PC-9 (cell line): ENCODE measurements at regions not wholly inside any gene's neighbourhood (a gene's known extent, or its start where the extent isn't known, plus 50 kb on each side); places are given as distances from the start of the nearest gene placed in this dataset.

Experiments
- BruUV-seq: library from RNA; stranded (reverse); fragments of 400-500 nt; replicated peaks from 2 replicates; lab custom pipeline; 2021; lab: Mats Ljungman, UMichigan
- CTCF ChIA-PET: fragments of 300-600 bp; sonication (Branson Sonifier 250); formaldehyde crosslinking; loops from one replicate; lab custom pipeline; 2022; ENCODE audit warnings: antibody characterized with exemption; lab: Charles Lee
- POLR2A ChIA-PET: fragments of 300-600 bp; sonication (Branson Sonifier 250); formaldehyde crosslinking; loops from one replicate; lab custom pipeline; 2022; ENCODE audit warnings: antibody characterized with exemption; ENCODE audit not compliant: unreplicated experiment; lab: Charles Lee
- DNase-seq, 2 experiments: peaks; one replicate each; pipeline versions ENCODE4 v3.0.0 to v3.0.0-alpha.2; 2015 to 2022; ENCODE audit warnings: mixed read lengths in 1 of 2
- H2AFZ ChIP-seq: fragments of 200-600 bp; sonication (generic); 2 replicates; pipeline ENCODE4 v1.8.1; 2017; ENCODE audit warnings: antibody characterized with exemption
- H3F3A ChIP-seq: fragments of 200-600 bp; sonication (generic); 2 replicates; pipeline ENCODE4 v1.8.1; 2017; ENCODE audit warnings: antibody characterized with exemption, mild to moderate bottlenecking, low read depth; ENCODE audit not compliant: insufficient read depth
- H3K27ac ChIP-seq: fragments of 200-600 bp; sonication (generic); 2 replicates; pipeline ENCODE4 v1.6.1; 2016; ENCODE audit warnings: mixed run types
- H3K27me3 ChIP-seq: fragments of 200-600 bp; sonication (generic); 2 replicates; pipeline ENCODE4 v1.6.1; 2016; ENCODE audit warnings: low read depth, mixed run types; ENCODE audit not compliant: insufficient read depth
- H3K36me3 ChIP-seq: fragments of 200-600 bp; sonication (generic); 2 replicates; pipeline ENCODE4 v1.6.1; 2016; ENCODE audit warnings: low read depth, mixed run types
- H3K4me1 ChIP-seq: fragments of 200-600 bp; sonication (generic); replicated peaks from 2 replicates; pipeline ENCODE4 v1.6.1; 2016; ENCODE audit warnings: mixed run types; ENCODE audit not compliant: insufficient read depth
- H3K4me2 ChIP-seq: fragments of 200-600 bp; sonication (generic); 2 replicates; pipeline ENCODE4 v1.6.1; 2017; ENCODE audit warnings: mixed run types
- H3K4me3 ChIP-seq: fragments of 200-600 bp; sonication (generic); 2 replicates; pipeline ENCODE4 v1.6.1; 2016; ENCODE audit warnings: mixed run types
- H3K79me2 ChIP-seq: fragments of 200-600 bp; sonication (generic); 2 replicates; pipeline ENCODE4 v1.6.1; 2017; ENCODE audit warnings: low read depth, mixed run types
- H3K9me2 ChIP-seq: fragments of 200-600 bp; sonication (generic); 2 replicates; pipeline ENCODE4 v1.8.1; 2017; ENCODE audit warnings: mild to moderate bottlenecking; ENCODE audit not compliant: insufficient read depth
- H3K9me3 ChIP-seq: fragments of 200-600 bp; sonication (generic); 2 replicates; pipeline ENCODE4 v1.8.1; 2016; ENCODE audit warnings: low read depth; ENCODE audit not compliant: insufficient read depth
- H4K20me1 ChIP-seq: fragments of 200-600 bp; sonication (generic); 2 replicates; pipeline ENCODE4 v1.8.1; 2017; ENCODE audit not compliant: insufficient read depth
- CTCF ChIP-seq: fragments of 200-600 bp; sonication (generic); conservative IDR thresholded peaks from 2 replicates; pipeline ENCODE4 v1.6.1; 2017; ENCODE audit warnings: mixed run types, antibody characterized with exemption, mild to moderate bottlenecking, moderate library complexity
- EZH2 ChIP-seq: fragments of 200-600 bp; sonication (generic); IDR thresholded peaks from 2 replicates; pipeline ENCODE4 v1.8.0; 2017; ENCODE audit warnings: antibody characterized with exemption, low read depth
- intact Hi-C: fragments of 100-400 bp; cut with micrococcal nuclease; formaldehyde crosslinking; loops from one replicate; pipeline ENCODE4 v1.10.0; 2022; ENCODE audit not compliant: unreplicated experiment

- Histone ChIP-seq H3K27ac (no peak overlapping the region), H3K79me2 (no peaks in the 10 kb centered on the region), H3K4me2 (0 out of 2 replicates have a peak overlapping the region, but pooled peaks have one; percentile 6), H2AFZ (no peak overlapping the region), H3K27me3 (no peaks in the 10 kb centered on the region), H3K4me1 (no peaks in the 10 kb centered on the region), H4K20me1 (no peaks in the 10 kb centered on the region), H3K36me3 (no peaks in the 10 kb centered on the region), H3K4me3 (no peak overlapping the region), H3K9me3 (no peaks in the 10 kb centered on the region), H3F3A (no peaks in the 10 kb centered on the region), H3K9me2 (no peaks in the 10 kb centered on the region)
- DNase-seq: peak in 1 of 2 experiments; percentile 61
- TF ChIP-seq EZH2: no peak
- TF ChIP-seq CTCF: no peak
- ChIA-PET CTCF (interaction anchor here (0.9 kb wide), 1 partner anchor 17 kb away, joined by 3 read pairs; no protein-coding TSS in a partner anchor), POLR2A (interaction anchor here (0.6 to 1.0 kb wide), 2 partner anchors 296 to 753 kb away, joined by 3 to 4 read pairs; no protein-coding TSS in a partner anchor)
- no TSS peak for BruUV-seq
- intact Hi-C loops: no loop called here
These were observed 149.9 kb upstream of the ANKH start for GRCh38 chr5:15021266-15022046.

DNA sequence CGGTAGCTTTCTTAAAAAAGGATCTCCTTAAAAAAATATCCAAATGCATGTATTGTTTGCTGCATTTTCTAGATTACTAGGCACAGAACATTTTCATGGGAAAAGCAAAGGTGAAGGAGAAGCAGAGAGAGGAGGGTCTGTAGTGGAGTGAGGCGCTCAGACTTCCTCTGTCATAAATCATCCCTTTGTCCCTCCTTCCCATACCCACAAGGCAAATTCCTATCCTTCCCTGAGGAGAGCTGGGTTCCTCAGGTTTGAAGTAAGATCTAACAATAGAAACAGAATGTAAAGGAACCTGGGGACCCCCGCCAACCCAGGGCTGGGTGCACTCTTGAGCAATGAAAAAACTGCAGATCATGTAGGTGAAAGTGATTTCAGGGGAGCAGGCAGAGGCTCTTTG is 149.2 kb upstream of the ANKH start:
- no peak for TF ChIP-seq CTCF
- no peak for TF ChIP-seq EZH2
- POLR2A ChIA-PET: interaction anchor here (1.0 kb wide), 1 partner anchor 295 kb away, joined by 4 read pairs; no protein-coding TSS in a partner anchor
- intact Hi-C loops: no loop called here
- H3F3A ChIP-seq: no peaks in the 10 kb centered on the region
- H3K36me3 ChIP-seq: no peaks in the 10 kb centered on the region
- no peaks in the 10 kb centered on the region for H3K27me3 ChIP-seq
- CTCF ChIA-PET: no interaction called here
- H3K4me3 ChIP-seq: no peak overlapping the region
- no peaks in the 10 kb centered on the region for H3K9me2 ChIP-seq
- no peaks in the 10 kb centered on the region for H3K4me1 ChIP-seq
- H3K4me2 ChIP-seq: no peak overlapping the region
- no peaks in the 10 kb centered on the region for H4K20me1 ChIP-seq
- no peaks in the 10 kb centered on the region for H3K79me2 ChIP-seq
- H2AFZ ChIP-seq: no peak overlapping the region
- no peaks in the 10 kb centered on the region for H3K9me3 ChIP-seq
- DNase-seq: peak in 1 of 2 experiments; percentile 25
- BruUV-seq: no TSS peak
- H3K27ac ChIP-seq: no peak overlapping the region

GRCh38 chr5:15014809-15015208 is 143.2 kb upstream of the ANKH start:
- H3K27ac ChIP-seq: no peak overlapping the region
- no peak overlapping the region for H3K4me2 ChIP-seq
- no peaks in the 10 kb centered on the region for H3K9me3 ChIP-seq
- intact Hi-C loops: loop anchor here (1.0 to 5.0 kb wide), 3 partner anchors 288 to 663 kb away; no protein-coding TSS in a partner anchor
- POLR2A ChIA-PET: interaction anchor here (0.7 kb wide), 1 partner anchor 14 kb away, joined by 4 read pairs; no protein-coding TSS in a partner anchor
- H4K20me1 ChIP-seq: no peaks in the 10 kb centered on the region
- no peaks in the 10 kb centered on the region; the same call in 1 of the 2 replicates for H3F3A ChIP-seq
- no peaks in the 10 kb centered on the region for H3K36me3 ChIP-seq
- no peak for DNase-seq
- H3K4me1 ChIP-seq: peaks cover 4% of the 10 kb centered on the region; the same call in 1 of the 2 replicates
- H3K79me2 ChIP-seq: no peaks in the 10 kb centered on the region
- H3K9me2 ChIP-seq: no peaks in the 10 kb centered on the region
- no peaks in the 10 kb centered on the region for H3K27me3 ChIP-seq
- CTCF ChIA-PET: interaction anchor here (0.6 to 1.3 kb wide), 6 partner anchors 11 to 366 kb away, joined by 3 to 7 read pairs (median 3); no protein-coding TSS in a partner anchor
- no TSS peak for BruUV-seq
- H3K4me3 ChIP-seq: no peak overlapping the region
- no peak for TF ChIP-seq EZH2
- TF ChIP-seq CTCF: no peak
- no peak overlapping the region for H2AFZ ChIP-seq
